HepG2 (cell line): ENCODE measurements at regions not wholly inside any gene's neighbourhood (a gene's known extent, or its start where the extent isn't known, plus 50 kb on each side); places are given as distances from the start of the nearest gene placed in this dataset.

Experiments used
- AHDC1 ChIP-seq: sonication (generic); formaldehyde crosslinking; IDR thresholded peaks from 2 replicates; pipeline ENCODE4 v1.5.1; 2020; ENCODE audit warnings: mild to moderate bottlenecking, missing genetic modification reagents, borderline replicate concordance
- ARNT ChIP-seq: fragments of 450-650 bp; IDR thresholded peaks from 2 replicates; pipeline ENCODE4 v1.6.1; 2017
- HDAC2 ChIP-seq: sonication (generic); formaldehyde crosslinking; IDR thresholded peaks from 2 replicates; pipeline ENCODE4 v1.4.0; 2020; ENCODE audit warnings: missing genetic modification reagents
- HNF1A ChIP-seq, 2 experiments: sonication (generic) in 1 of 2; formaldehyde crosslinking in 1 of 2; IDR thresholded peaks; 2 replicates each; pipeline versions ENCODE4 v1.4.0 to v1.6.1; 2016 to 2020; ENCODE audit warnings: borderline replicate concordance in 1 of 2, low read depth in 1 of 2, mild to moderate bottlenecking in 1 of 2, missing genetic modification reagents in 1 of 2
- MLX ChIP-seq: IDR thresholded peaks from 2 replicates; pipeline ENCODE4 v1.6.1; 2016
- PATZ1 ChIP-seq: sonication (generic); formaldehyde crosslinking; IDR thresholded peaks from 2 replicates; pipeline ENCODE4 v1.4.0; 2020; ENCODE audit warnings: missing genetic modification reagents
- SALL1 ChIP-seq: sonication (generic); formaldehyde crosslinking; IDR thresholded peaks from 2 replicates; pipeline ENCODE4 v1.8.0; 2022; ENCODE audit warnings: mild to moderate bottlenecking, missing genetic modification reagents
- ZNF644 ChIP-seq: IDR thresholded peaks from 2 replicates; pipeline ENCODE4 v1.6.1; 2016; ENCODE audit warnings: low read depth
- ZNF816 ChIP-seq: sonication (generic); formaldehyde crosslinking; IDR thresholded peaks from 2 replicates; pipeline ENCODE4 v1.8.0; 2022; ENCODE audit warnings: missing genetic modification reagents, mild to moderate bottlenecking, borderline replicate concordance

- TF ChIP-seq HNF1A (IDR thresholded peaks at IDR 0.05; ENCODE audit: low read depth) (no peak), HNF1A (CRISPR knock-in tag; IDR thresholded peaks at IDR 0.05; ENCODE audit: borderline replicate concordance) (no peak), ZNF644 (CRISPR knock-in tag) (peak; percentile 93), SALL1 (peak; percentile 70; the same call in 1 of the 2 replicates), ZNF816 (CRISPR knock-in tag) (no peak), HDAC2 (CRISPR knock-in tag) (0 out of 2 replicates have a peak, but pooled peaks have one; percentile 29), ARNT (no peak), AHDC1 (CRISPR knock-in tag) (peak; percentile 85; the same call in 1 of the 2 replicates), MLX (peak; percentile 28; the same call in 1 of the 2 replicates), PATZ1 (CRISPR knock-in tag) (0 out of 2 replicates have a peak, but pooled peaks have one; percentile 29)
These were observed 85.0 kb upstream of the WDFY3 start (continued) for GRCh38 chr4:85051526-85051925.
